ENCODE measurements at regions not wholly inside any gene's neighbourhood (a gene's known extent, or its start where the extent isn't known, plus 50 kb on each side); places are given as distances from the start of the nearest gene placed in this dataset.

GRCh38 chr4:184950117-184950830 lies 68.0 kb upstream of the HELT start (continued):
- no peak for TF ChIP-seq EP300 (IDR thresholded peaks at IDR 0.05; ENCODE audit: borderline replicate concordance in 1 of 2, low read depth in 2 of 2, low read length in 2 of 2)
- no peak for TF ChIP-seq CTBP2 (IDR thresholded peaks at IDR 0.05; ENCODE audit: borderline replicate concordance, insufficient read depth, insufficient read length, low read length)
- TF ChIP-seq RXRA (IDR thresholded peaks at IDR 0.05; ENCODE audit: insufficient read depth, low read depth, low read length) = no peak
- no peak for TF ChIP-seq BCL11A (IDR thresholded peaks at IDR 0.05; ENCODE audit: low read depth in 2 of 2, low read length in 2 of 2)

Data from H1 (cell line).